ENCODE measurements at regions not wholly inside any gene's neighbourhood (a gene's known extent, or its start where the extent isn't known, plus 50 kb on each side); places are given as distances from the start of the nearest gene placed in this dataset.

DNA sequence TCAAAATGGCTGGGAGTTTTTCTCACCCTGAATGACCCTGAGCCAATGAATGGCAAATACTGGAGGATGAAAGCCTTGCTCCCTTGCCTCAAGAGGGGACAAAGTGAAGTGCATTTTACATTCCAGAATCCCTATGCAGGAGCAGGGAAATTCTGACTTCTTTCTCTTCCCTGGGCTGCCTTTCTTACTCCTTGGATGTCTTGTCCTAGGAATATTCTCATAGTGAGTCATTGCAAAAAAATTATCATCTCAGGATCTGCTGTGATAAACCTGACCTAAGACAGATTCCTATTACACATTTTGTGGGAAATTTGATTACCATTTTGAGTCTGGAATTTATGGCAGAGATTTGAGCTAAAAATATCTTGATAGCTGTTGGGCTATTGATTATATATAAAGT, 199.9 kb downstream of the TMA16 start:
- TF ChIP-seq, protein P1, sequence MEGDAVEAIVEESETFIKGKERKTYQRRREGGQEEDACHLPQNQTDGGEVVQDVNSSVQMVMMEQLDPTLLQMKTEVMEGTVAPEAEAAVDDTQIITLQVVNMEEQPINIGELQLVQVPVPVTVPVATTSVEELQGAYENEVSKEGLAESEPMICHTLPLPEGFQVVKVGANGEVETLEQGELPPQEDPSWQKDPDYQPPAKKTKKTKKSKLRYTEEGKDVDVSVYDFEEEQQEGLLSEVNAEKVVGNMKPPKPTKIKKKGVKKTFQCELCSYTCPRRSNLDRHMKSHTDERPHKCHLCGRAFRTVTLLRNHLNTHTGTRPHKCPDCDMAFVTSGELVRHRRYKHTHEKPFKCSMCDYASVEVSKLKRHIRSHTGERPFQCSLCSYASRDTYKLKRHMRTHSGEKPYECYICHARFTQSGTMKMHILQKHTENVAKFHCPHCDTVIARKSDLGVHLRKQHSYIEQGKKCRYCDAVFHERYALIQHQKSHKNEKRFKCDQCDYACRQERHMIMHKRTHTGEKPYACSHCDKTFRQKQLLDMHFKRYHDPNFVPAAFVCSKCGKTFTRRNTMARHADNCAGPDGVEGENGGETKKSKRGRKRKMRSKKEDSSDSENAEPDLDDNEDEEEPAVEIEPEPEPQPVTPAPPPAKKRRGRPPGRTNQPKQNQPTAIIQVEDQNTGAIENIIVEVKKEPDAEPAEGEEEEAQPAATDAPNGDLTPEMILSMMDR (IDR thresholded peaks at IDR 0.05; ENCODE audit: low read length), result no peak
- TF ChIP-seq EZH2 (optimal IDR thresholded peaks at IDR 0.05; ENCODE audit: low read depth, low read length), result no peak
